Lower leg skin (tissue), 4 donors: ENCODE measurements at regions not wholly inside any gene's neighbourhood (a gene's known extent, or its start where the extent isn't known, plus 50 kb on each side); places are given as distances from the start of the nearest gene placed in this dataset.

Source experiments
- DNase-seq, 2 donors: peaks; one replicate each; pipeline ENCODE4 v3.0.0-alpha.2; 2019; ENCODE audit warnings: low spot score in 2 of 2
- H3K4me3 ChIP-seq: fragments of 200-600 bp; sonication (generic); 2 replicates; pipeline ENCODE4 v1.5.1; 2017; ENCODE audit warnings: mild to moderate bottlenecking, low read depth; ENCODE audit not compliant: poor library complexity, severe bottlenecking
- POLR2A ChIP-seq, 2 donors: fragments of 450-650 bp; IDR thresholded peaks; one replicate each; pipeline ENCODE4 v1.6.1; 2016 to 2017; ENCODE audit warnings: antibody characterized with exemption in 2 of 2, mild to moderate bottlenecking in 1 of 2, moderate library complexity in 1 of 2
- WGBS, 2 donors: methylation state at CpG; one replicate each; pipeline ENCODE4 v1.1.5; 2018; 5-methylcytosine and 5-hydroxymethylcytosine counted together
- intact Hi-C: fragments of 100-400 bp; cut with DNase I; formaldehyde crosslinking; loops from one replicate; pipeline ENCODE4 v1.15.0; 2023; ENCODE audit warnings: low total_unique reads
- TF ChIP-seq, protein P1 (sequence below), 3 donors: fragments of 450-650 bp; IDR thresholded peaks; one replicate each; pipeline ENCODE4 v1.5.1; 2016; ENCODE audit warnings: antibody characterized with exemption in 3 of 3, mild to moderate bottlenecking in 3 of 3, moderate library complexity in 2 of 3

DNA sequence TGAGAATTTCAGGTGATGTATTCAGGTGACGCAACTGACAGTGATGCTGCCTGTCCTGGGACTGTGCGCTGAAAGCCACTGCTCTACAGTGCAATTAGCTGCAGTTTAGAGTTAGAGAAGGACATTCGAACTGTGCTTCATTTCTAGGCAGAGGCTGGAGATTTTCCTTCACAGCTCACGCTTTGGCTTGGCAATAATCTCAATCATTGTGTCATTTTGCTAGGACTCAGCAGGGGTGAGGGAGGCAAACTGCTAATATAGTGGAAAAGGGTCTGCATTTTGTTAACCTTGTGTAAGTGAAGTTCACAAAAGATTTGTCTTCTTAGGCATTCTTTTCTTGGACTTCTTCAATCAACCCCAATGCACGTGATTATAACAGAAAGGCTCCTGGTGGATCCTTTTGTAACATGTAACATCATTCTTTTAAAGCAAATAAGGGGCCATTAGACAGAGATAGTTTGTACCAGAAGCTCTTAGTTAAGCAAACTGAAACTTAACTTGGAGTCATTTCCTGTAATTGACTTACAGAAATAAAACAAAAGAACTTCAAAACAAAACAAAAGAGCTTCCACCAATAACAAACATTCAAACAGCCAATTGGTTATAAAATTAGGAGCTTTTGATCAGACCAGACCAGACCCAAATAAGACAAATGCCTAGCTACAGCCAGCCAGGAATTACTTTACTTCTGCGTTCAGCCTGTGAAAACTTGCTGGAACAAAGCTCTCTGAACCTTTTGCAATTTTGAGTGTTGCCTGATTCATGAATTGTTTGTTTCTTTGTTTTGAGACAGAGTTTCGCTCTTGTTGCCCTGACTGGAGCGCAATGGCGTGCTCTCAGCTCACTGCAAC, 1376.3 kb upstream of the CELF4 start:
- no peak overlapping the region for H3K4me3 ChIP-seq
- TF ChIP-seq POLR2A (IDR thresholded peaks at IDR 0.05), result no peak
- TF ChIP-seq, protein P1, sequence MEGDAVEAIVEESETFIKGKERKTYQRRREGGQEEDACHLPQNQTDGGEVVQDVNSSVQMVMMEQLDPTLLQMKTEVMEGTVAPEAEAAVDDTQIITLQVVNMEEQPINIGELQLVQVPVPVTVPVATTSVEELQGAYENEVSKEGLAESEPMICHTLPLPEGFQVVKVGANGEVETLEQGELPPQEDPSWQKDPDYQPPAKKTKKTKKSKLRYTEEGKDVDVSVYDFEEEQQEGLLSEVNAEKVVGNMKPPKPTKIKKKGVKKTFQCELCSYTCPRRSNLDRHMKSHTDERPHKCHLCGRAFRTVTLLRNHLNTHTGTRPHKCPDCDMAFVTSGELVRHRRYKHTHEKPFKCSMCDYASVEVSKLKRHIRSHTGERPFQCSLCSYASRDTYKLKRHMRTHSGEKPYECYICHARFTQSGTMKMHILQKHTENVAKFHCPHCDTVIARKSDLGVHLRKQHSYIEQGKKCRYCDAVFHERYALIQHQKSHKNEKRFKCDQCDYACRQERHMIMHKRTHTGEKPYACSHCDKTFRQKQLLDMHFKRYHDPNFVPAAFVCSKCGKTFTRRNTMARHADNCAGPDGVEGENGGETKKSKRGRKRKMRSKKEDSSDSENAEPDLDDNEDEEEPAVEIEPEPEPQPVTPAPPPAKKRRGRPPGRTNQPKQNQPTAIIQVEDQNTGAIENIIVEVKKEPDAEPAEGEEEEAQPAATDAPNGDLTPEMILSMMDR (IDR thresholded peaks at IDR 0.05), result no peak
- intact Hi-C loops, result no loop called here
- DNase-seq, result no peak
- WGBS, 2 donors, result 72 to 78% methylated on average over 9 of the region's 9 CpGs

DNA sequence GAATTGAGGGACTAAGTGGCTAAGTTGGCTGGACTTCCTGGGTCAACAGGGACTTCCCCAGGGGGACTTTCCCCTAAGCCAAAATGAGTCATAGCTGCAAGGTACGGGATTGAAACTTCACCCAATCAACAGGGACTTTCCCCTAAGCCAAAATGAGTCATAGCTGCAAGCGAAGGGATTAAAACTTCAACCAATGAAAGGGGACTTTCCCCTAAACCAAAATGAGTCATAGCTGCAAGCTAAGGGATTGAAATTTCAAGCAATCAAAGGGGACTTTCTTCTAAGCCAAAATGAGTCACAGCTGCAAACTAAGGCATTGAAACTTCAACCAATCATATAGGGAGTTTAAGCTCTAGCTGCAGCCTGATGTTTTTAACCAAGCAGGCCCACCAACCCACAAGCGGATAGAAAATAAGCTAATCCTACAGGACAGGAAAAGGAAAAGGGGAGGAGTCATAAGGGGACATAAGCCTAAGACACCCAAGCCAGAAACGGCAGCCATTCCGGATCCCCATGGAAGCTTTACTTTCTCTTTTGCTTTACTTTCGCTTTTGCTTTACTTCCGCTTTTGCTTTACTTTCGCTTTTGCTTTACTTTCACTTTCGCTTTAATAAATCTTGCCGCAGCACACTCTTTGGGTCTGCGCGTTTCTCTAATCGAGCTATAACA, 1375.4 kb upstream of the CELF4 start:
- no peak for DNase-seq
- intact Hi-C loops, result no loop called here
- TF ChIP-seq POLR2A (IDR thresholded peaks at IDR 0.05), result no peak
- TF ChIP-seq, protein P1 (IDR thresholded peaks at IDR 0.05), result no peak
- H3K4me3 ChIP-seq, result no peak overlapping the region
- 79 to 81% methylated on average over 13 of the region's 13 CpGs for WGBS, 2 donors

DNA sequence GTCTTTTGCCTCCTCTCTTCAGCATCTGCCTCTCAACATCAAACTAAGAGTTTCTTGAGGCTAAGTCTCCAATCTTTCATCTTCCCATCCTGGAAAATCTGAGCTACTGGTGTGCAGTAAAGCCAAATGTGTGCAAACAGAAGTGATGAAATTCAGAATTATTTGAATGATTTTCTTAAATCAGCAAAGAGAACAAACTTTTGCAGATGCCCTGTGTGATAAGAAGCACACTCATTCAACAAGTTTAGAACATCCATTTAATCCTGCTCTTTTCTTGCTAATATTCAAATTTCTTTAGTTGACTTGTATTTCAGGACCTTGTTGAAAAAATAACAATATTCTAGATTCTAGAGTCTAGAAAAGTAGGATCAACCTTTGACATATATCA, 1374.9 kb upstream of the CELF4 start:
- no peak overlapping the region for H3K4me3 ChIP-seq
- no peak for DNase-seq
- intact Hi-C loops, result no loop called here
- TF ChIP-seq, protein P1 (IDR thresholded peaks at IDR 0.05), result no peak
- no peak for TF ChIP-seq POLR2A (IDR thresholded peaks at IDR 0.05)

DNA sequence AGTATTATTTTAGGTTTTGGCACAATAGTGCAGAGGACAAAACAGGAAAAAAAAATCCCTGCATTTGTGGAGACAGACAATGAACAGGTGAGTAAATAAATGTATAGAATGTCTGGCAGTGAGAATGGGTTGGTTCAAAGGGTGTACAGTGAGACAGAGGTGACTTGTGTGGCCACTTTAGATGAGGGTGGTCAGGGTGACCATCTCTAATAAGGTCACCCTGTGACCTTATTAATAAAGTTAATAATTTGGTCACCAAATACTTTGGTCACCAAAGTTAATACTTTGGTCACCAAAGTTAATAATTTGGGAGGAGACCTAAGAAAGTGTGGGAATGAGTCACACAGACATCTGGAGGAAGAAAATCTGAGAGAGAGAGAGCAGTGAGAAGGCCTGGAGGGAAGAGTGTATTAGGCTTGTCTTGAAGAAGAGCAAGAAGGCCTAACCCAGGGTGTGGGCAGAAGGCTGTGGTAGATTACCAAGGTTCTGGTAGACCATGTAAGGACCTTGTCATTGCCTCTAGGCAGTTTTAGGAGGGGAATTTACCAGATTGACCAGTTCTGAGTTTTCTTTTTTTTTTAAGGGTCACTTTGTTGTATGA, 1368.4 kb upstream of the CELF4 start:
- intact Hi-C loops, result no loop called here
- TF ChIP-seq, protein P1 (IDR thresholded peaks at IDR 0.05), result no peak
- TF ChIP-seq POLR2A (IDR thresholded peaks at IDR 0.05), result no peak
- no peak overlapping the region for H3K4me3 ChIP-seq
- no peak for DNase-seq

DNA sequence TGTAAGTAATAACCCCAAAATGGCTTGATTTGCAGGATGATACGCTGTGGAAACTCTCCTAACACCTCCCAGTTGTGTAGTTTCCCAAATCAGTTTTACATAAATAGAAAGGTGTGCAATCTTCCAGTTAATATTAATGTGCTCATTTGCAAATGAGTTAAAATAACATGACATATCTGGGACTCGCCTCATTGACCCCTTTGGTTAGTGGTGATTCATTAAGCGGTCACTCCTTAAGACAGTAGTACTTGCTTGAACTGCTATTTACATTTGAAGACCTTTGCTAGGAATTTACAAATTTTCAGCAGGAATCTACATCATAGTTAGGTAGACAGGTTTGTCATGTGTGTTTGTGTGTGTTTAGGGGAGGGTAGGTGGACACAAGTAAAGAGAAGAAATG, 1367.7 kb upstream of the CELF4 start:
- intact Hi-C loops, result no loop called here
- TF ChIP-seq, protein P1 (IDR thresholded peaks at IDR 0.05), result no peak
- no peak for TF ChIP-seq POLR2A (IDR thresholded peaks at IDR 0.05)
- no peak for DNase-seq
- H3K4me3 ChIP-seq, result no peak overlapping the region
- WGBS, 2 donors, result 84 to 90% methylated on average over 3 of the region's 3 CpGs
